H7 (cell line): ENCODE measurements at regions not wholly inside any gene's neighbourhood (a gene's known extent, or its start where the extent isn't known, plus 50 kb on each side); places are given as distances from the start of the nearest gene placed in this dataset.

Experiments used
- DNase-seq: peaks from one replicate; pipeline ENCODE4 v3.0.0; 2012
- H3K27me3 ChIP-seq: 2 replicates; pipeline ENCODE4 v1.6.0; 2011; ENCODE audit warnings: mild to moderate bottlenecking, low read length; ENCODE audit not compliant: control insufficient read depth, insufficient read depth
- H3K36me3 ChIP-seq: replicated peaks from 2 replicates; pipeline ENCODE4 v1.5.1; 2011; ENCODE audit warnings: low read length; ENCODE audit not compliant: control insufficient read depth, insufficient read depth
- H3K4me3 ChIP-seq: 2 replicates; pipeline ENCODE4 v1.5.1; 2011; ENCODE audit warnings: low read depth, mild to moderate bottlenecking, control low read depth, low read length, moderate library complexity; ENCODE audit not compliant: insufficient read depth

- H3K36me3 ChIP-seq = no peaks in the 10 kb centered on the region
- H3K27me3 ChIP-seq = peaks cover 44% of the 10 kb centered on the region
- peak; percentile 75 for DNase-seq
- H3K4me3 ChIP-seq = peak overlapping the region; percentile 52; the same call in 1 of the 2 replicates
Observed at GRCh38 chr11:115660030-115660805, 156.0 kb upstream of the CADM1 start.

- no peaks in the 10 kb centered on the region for H3K36me3 ChIP-seq
- peaks cover 47% of the 10 kb centered on the region for H3K27me3 ChIP-seq
- peak; percentile 86 for DNase-seq
- peak overlapping the region; percentile 52 for H3K4me3 ChIP-seq
Observed at GRCh38 chr11:115659061-115659963, 155.1 kb upstream of the CADM1 start.

GRCh38 chr11:115657586-115657985, 153.4 kb upstream of the CADM1 start:
- no peak overlapping the region for H3K4me3 ChIP-seq
- peaks cover 50% of the 10 kb centered on the region for H3K27me3 ChIP-seq
- DNase-seq = no peak
- no peaks in the 10 kb centered on the region for H3K36me3 ChIP-seq

GRCh38 chr11:115656669-115657068, 152.5 kb upstream of the CADM1 start:
- Histone ChIP-seq H3K36me3 (no peaks in the 10 kb centered on the region), H3K4me3 (no peak overlapping the region), H3K27me3 (peaks cover 45% of the 10 kb centered on the region)
- DNase-seq = peak; percentile 41

GRCh38 chr11:115656041-115656440, 151.8 kb upstream of the CADM1 start:
- Histone ChIP-seq H3K27me3 (peaks cover 42% of the 10 kb centered on the region), H3K4me3 (no peak overlapping the region), H3K36me3 (no peaks in the 10 kb centered on the region)
- no peak for DNase-seq

DNA sequence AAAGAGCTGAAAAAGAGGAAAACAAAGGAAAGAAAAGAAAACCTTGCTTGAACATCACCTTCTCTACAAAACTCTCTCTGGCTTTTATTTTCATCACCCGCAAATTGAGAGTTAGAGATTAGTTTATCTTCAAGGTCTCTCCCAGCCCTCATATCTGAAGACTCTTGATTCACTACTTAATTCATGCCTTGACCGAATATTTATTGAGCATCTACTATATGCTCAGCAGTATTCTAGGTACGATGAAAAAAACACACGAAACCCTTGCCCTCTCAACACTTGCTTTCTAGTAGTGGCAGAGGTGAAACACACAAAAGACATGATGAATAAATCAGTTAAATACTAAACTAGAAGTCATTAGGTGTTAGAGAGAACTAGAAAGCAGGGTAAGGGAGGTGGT, 150.6 kb upstream of the CADM1 start:
- Histone ChIP-seq H3K36me3 (no peaks in the 10 kb centered on the region), H3K4me3 (no peak overlapping the region), H3K27me3 (peaks cover 30% of the 10 kb centered on the region)
- no peak for DNase-seq

GRCh38 chr11:115653926-115654325, 149.7 kb upstream of the CADM1 start:
- DNase-seq = no peak
- Histone ChIP-seq H3K27me3 (peaks cover 21% of the 10 kb centered on the region), H3K4me3 (no peak overlapping the region), H3K36me3 (no peaks in the 10 kb centered on the region)

- Histone ChIP-seq H3K36me3 (no peaks in the 10 kb centered on the region), H3K27me3 (peaks cover 14% of the 10 kb centered on the region), H3K4me3 (no peak overlapping the region)
- DNase-seq = no peak
Observed at GRCh38 chr11:115653076-115653475, 148.9 kb upstream of the CADM1 start.

GRCh38 chr11:115652496-115652895, 148.3 kb upstream of the CADM1 start:
- H3K27me3 ChIP-seq = peaks cover 12% of the 10 kb centered on the region
- DNase-seq = no peak
- no peaks in the 10 kb centered on the region for H3K36me3 ChIP-seq
- H3K4me3 ChIP-seq = no peak overlapping the region

- Histone ChIP-seq H3K36me3 (no peaks in the 10 kb centered on the region), H3K4me3 (no peak overlapping the region), H3K27me3 (peaks cover 11% of the 10 kb centered on the region)
- no peak for DNase-seq
Observed at GRCh38 chr11:115652094-115652493, 147.9 kb upstream of the CADM1 start.

DNA sequence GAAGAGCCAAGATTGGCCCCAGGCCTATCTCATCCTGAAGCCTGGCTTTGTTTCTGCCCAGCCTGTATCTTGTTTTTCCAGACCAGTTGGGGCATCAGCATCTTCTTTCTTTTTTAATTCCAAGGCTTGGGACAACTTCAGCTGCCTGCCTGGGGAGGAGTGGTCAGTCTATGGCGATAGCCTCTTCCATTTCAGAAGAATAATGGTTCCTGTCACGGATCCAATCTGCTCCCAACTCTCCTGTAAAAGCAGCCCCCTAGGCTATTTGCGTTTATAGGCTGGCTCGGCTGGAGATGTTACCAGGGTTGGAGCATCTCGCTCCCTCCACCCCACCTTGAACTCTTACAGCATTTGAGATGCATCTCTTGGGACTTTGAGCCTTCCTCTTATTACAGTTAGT, 145.2 kb upstream of the CADM1 start:
- H3K4me3 ChIP-seq = no peak overlapping the region
- DNase-seq = no peak
- no peaks in the 10 kb centered on the region for H3K36me3 ChIP-seq
- 0 out of 2 replicates have a peak, but pooled peaks cover 2% of the 10 kb centered on the region for H3K27me3 ChIP-seq

DNA sequence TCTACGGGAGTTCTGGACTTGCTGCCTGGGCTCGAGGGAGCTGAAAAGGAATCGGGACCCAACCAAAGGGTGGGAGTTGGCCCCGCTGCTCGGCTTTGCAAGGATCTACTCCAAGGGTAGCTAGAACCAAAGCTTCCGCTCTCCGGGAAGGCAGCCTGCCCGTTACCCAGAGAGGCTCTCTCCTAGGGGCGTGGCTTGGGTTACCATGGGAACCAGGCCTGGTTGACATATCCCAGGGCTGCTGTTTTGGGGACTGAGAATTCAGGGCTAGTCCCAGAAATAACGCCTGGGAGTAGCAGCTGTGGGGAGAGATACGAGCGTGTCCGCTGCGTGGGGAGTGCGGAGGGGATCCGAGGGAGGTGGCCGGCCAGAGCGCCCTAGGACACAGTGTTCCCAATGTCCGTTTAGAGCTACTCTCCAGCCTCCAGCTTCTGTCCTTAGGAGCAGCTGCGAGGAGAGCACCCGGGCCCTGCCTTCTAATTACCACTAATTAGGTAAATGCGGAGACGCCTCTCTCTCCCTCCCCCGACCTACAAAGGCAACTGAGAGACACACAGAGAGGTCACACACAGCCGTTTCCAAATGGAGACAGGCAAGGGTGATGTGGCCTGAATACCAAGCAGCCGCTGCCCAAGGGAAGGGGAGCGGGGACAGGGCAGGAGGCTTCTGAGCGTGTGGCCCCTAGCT, 141.6 kb upstream of the CADM1 start:
- DNase-seq = peak; percentile 93
- Histone ChIP-seq H3K4me3 (peak overlapping the region; percentile 18; the same call in 1 of the 2 replicates), H3K36me3 (no peaks in the 10 kb centered on the region), H3K27me3 (no peaks in the 10 kb centered on the region)

GRCh38 chr11:115644856-115645255, 140.6 kb upstream of the CADM1 start:
- Histone ChIP-seq H3K36me3 (no peaks in the 10 kb centered on the region), H3K4me3 (no peak overlapping the region)
- no peak for DNase-seq

GRCh38 chr11:115643549-115644270, 139.5 kb upstream of the CADM1 start:
- no peaks in the 10 kb centered on the region for H3K36me3 ChIP-seq
- no peaks in the 10 kb centered on the region for H3K27me3 ChIP-seq
- H3K4me3 ChIP-seq = no peak overlapping the region
- DNase-seq = no peak

More at GRCh38 chr11:115644856-115645255, 140.6 kb upstream of the CADM1 start:
- H3K27me3 ChIP-seq = no peaks in the 10 kb centered on the region
